Endodermal cell (in vitro differentiated cells): ENCODE measurements at regions not wholly inside any gene's neighbourhood (a gene's known extent, or its start where the extent isn't known, plus 50 kb on each side); places are given as distances from the start of the nearest gene placed in this dataset.

Experiments used
- DNase-seq: peaks from one replicate; pipeline ENCODE4 v3.0.0-alpha.2; 2017
- H3K27ac ChIP-seq: 2 replicates; pipeline ENCODE4 v1.5.1; 2013; ENCODE audit warnings: mild to moderate bottlenecking, low read depth, low read length, moderate library complexity
- H3K27me3 ChIP-seq: 2 replicates; pipeline ENCODE4 v1.6.1; 2013; ENCODE audit warnings: mild to moderate bottlenecking, low read length, moderate library complexity; ENCODE audit not compliant: insufficient read depth, control insufficient read depth, poor library complexity, severe bottlenecking
- H3K36me3 ChIP-seq: 2 replicates; pipeline ENCODE4 v1.7.0; 2013; ENCODE audit warnings: mild to moderate bottlenecking, low read length, moderate library complexity; ENCODE audit not compliant: control insufficient read depth, insufficient read depth
- H3K4me1 ChIP-seq: one replicate; pipeline ENCODE4 v1.7.0; 2013; ENCODE audit warnings: low read length; ENCODE audit not compliant: control insufficient read depth, insufficient read depth
- H3K4me3 ChIP-seq: 2 replicates; pipeline ENCODE4 v1.5.1; 2013; ENCODE audit warnings: mild to moderate bottlenecking, low read length, moderate library complexity
- H3K9ac ChIP-seq: 2 replicates; pipeline ENCODE4 v1.6.1; 2013; ENCODE audit warnings: mild to moderate bottlenecking, low read length, moderate library complexity; ENCODE audit not compliant: poor library complexity, severe bottlenecking; ENCODE audit errors: extremely low read depth
- H3K9me3 ChIP-seq: 2 replicates; pipeline ENCODE4 v1.6.1; 2013; ENCODE audit warnings: mild to moderate bottlenecking, low read length, moderate library complexity; ENCODE audit not compliant: control insufficient read depth
- H3K27ac Mint-ChIP-seq: 2 replicates; pipeline ENCODE4 v1.8.0; 2020; ENCODE audit warnings: mixed read lengths
- H3K27me3 Mint-ChIP-seq: 2 replicates; pipeline ENCODE4 v1.8.0; 2021; ENCODE audit warnings: mild to moderate bottlenecking, mixed read lengths; ENCODE audit not compliant: insufficient read depth
- H3K36me3 Mint-ChIP-seq: 2 replicates; pipeline ENCODE4 v1.8.0; 2020; ENCODE audit warnings: low read depth, mixed read lengths
- H3K4me1 Mint-ChIP-seq: 2 replicates; pipeline ENCODE4 v1.8.0; 2020; ENCODE audit warnings: mixed read lengths
- H3K4me3 Mint-ChIP-seq: 2 replicates; pipeline ENCODE4 v1.8.0; 2020; ENCODE audit warnings: mild to moderate bottlenecking, moderate library complexity, mixed read lengths
- H3K9me3 Mint-ChIP-seq: 2 replicates; pipeline ENCODE4 v1.8.0; 2020; ENCODE audit warnings: mild to moderate bottlenecking, mixed read lengths
- CTCF ChIP-seq: fragments of 200-600 bp; sonication (generic); conservative IDR thresholded peaks from 2 replicates; pipeline ENCODE4 v1.5.0; 2021; ENCODE audit warnings: antibody characterized with exemption, mild to moderate bottlenecking
- WGBS, 2 experiments: methylation state at CpG; one replicate each; pipeline versions ENCODE4 v1.1.5 to v1.1.7; 2013; ENCODE audit warnings: missing lambda C conversion rate in 2 of 2, mixed read lengths in 1 of 2; ENCODE audit not compliant: insufficient coverage in 1 of 2, insufficient read length in 1 of 2; 5-methylcytosine and 5-hydroxymethylcytosine counted together

- no peaks in the 10 kb centered on the region for H3K27me3 ChIP-seq
- no peak overlapping the region for H3K9ac ChIP-seq
- no peak overlapping the region for H3K4me3 Mint-ChIP-seq
- DNase-seq = no peak
- H3K36me3 Mint-ChIP-seq = peaks cover 12% of the 10 kb centered on the region
- WGBS, 2 experiments = 67% methylated on average over 1 of the region's 4 CpGs; no CpG with 5 or more reads in 1 of the 2 experiments
- H3K4me3 ChIP-seq = peak overlapping the region; percentile 12
- peaks cover 6% of the 10 kb centered on the region for H3K9me3 ChIP-seq
- H3K4me1 ChIP-seq = no peaks in the 10 kb centered on the region
- H3K27ac ChIP-seq = no peak overlapping the region
- H3K36me3 ChIP-seq = no peaks in the 10 kb centered on the region
- peaks cover 26% of the 10 kb centered on the region for H3K4me1 Mint-ChIP-seq
- H3K27me3 Mint-ChIP-seq = no peaks in the 10 kb centered on the region
- H3K27ac Mint-ChIP-seq = no peak overlapping the region
- peaks cover 6% of the 10 kb centered on the region for H3K9me3 Mint-ChIP-seq
- no peak for TF ChIP-seq CTCF
Measured at GRCh38 chrX:113919387-113919786, 664.5 kb upstream of the HTR2C start.

- no peak overlapping the region for H3K27ac ChIP-seq
- no peaks in the 10 kb centered on the region for H3K27me3 ChIP-seq
- Mint-ChIP-seq H3K4me1 (peaks cover 21% of the 10 kb centered on the region), H3K9me3 (peaks cover 5% of the 10 kb centered on the region), H3K27ac (no peak overlapping the region), H3K36me3 (peaks cover 9% of the 10 kb centered on the region), H3K4me3 (no peak overlapping the region), H3K27me3 (no peaks in the 10 kb centered on the region)
- no peak overlapping the region for H3K9ac ChIP-seq
- no peaks in the 10 kb centered on the region for H3K36me3 ChIP-seq
- peaks cover 4% of the 10 kb centered on the region for H3K4me1 ChIP-seq
- TF ChIP-seq CTCF = no peak
- no peak overlapping the region for H3K4me3 ChIP-seq
- no peaks in the 10 kb centered on the region for H3K9me3 ChIP-seq
- DNase-seq = no peak
Measured at GRCh38 chrX:113906168-113906567, 677.7 kb upstream of the HTR2C start.

- peaks cover 3% of the 10 kb centered on the region for H3K9me3 Mint-ChIP-seq
- no peaks in the 10 kb centered on the region for H3K9me3 ChIP-seq
- TF ChIP-seq CTCF = no peak
- H3K4me1 ChIP-seq = no peaks in the 10 kb centered on the region
- no peaks in the 10 kb centered on the region for H3K27me3 Mint-ChIP-seq
- no peak overlapping the region for H3K4me3 ChIP-seq
- H3K4me1 Mint-ChIP-seq = peaks cover 1% of the 10 kb centered on the region
- H3K27ac ChIP-seq = no peak overlapping the region
- no peak overlapping the region for H3K27ac Mint-ChIP-seq
- H3K36me3 ChIP-seq = no peaks in the 10 kb centered on the region
- peaks cover 14% of the 10 kb centered on the region for H3K36me3 Mint-ChIP-seq
- H3K4me3 Mint-ChIP-seq = no peak overlapping the region
- 100% methylated on average over 3 of the region's 5 CpGs; no CpG with 5 or more reads in 1 of the 2 experiments for WGBS, 2 experiments
- no peaks in the 10 kb centered on the region for H3K27me3 ChIP-seq
- H3K9ac ChIP-seq = no peak overlapping the region
- DNase-seq = no peak
Measured at GRCh38 chrX:113892891-113893290, 691.0 kb upstream of the HTR2C start.
